T-cell (primary cell): ENCODE measurements at regions not wholly inside any gene's neighbourhood (a gene's known extent, or its start where the extent isn't known, plus 50 kb on each side); places are given as distances from the start of the nearest gene placed in this dataset.

ENCODE experiments used
- ATAC-seq, 4 experiments: fragments of 200-7000 bp in 3 of 4; fragments of 150-1000 bp in 1 of 4; cut with Tn5 transposase; replicated peaks in 1 of 4; 1 replicate in 3 of 4; 2 replicates in 1 of 4; pipeline ENCODE4 v1.10.0; 2021; ENCODE audit warnings: moderate library complexity in 3 of 4, mild to moderate bottlenecking in 2 of 4, moderate number of reproducible peaks in 1 of 4
- CTCF ChIA-PET, 2 donors: fragments of 300-600 bp; sonication (Branson Sonifier 250); formaldehyde crosslinking; loops; one replicate each; lab custom pipeline; 2022; ENCODE audit warnings: antibody characterized with exemption in 2 of 2; lab: Charles Lee
- POLR2A ChIA-PET, 2 donors: fragments of 300-600 bp; sonication (Branson Sonifier 250); formaldehyde crosslinking; loops; one replicate each; lab custom pipeline; 2022; ENCODE audit warnings: antibody characterized with exemption in 2 of 2; lab: Charles Lee
- DNase-seq, 35 experiments: peaks; one replicate each; pipeline versions ENCODE4 v3.0.0 to v3.0.0-alpha.2; 2013 to 2023
- H3K27ac ChIP-seq: one replicate; pipeline ENCODE4 v1.5.1; 2013; ENCODE audit warnings: low read length
- H3K27me3 ChIP-seq, 2 experiments: replicated peaks in 1 of 2; 1 replicate in 1 of 2; 2 replicates in 1 of 2; pipeline versions ENCODE4 v1.6.1 to v1.7.0; 2013; ENCODE audit warnings: low read length in 1 of 2, mixed read lengths in 1 of 2; ENCODE audit not compliant: control insufficient read depth in 2 of 2, insufficient read depth in 2 of 2; ENCODE audit errors: extremely low read depth in 1 of 2
- H3K36me3 ChIP-seq, 2 donors: 1 replicate in 1 of 2; 2 replicates in 1 of 2; pipeline versions ENCODE4 v1.6.1 to v1.7.0; 2013; ENCODE audit warnings: low read length in 1 of 2; ENCODE audit not compliant: control insufficient read depth in 2 of 2, insufficient read depth in 1 of 2; ENCODE audit errors: extremely low read depth in 1 of 2
- H3K4me1 ChIP-seq, 2 experiments: 1 replicate in 1 of 2; 2 replicates in 1 of 2; pipeline versions ENCODE4 v1.6.1 to v1.7.0; 2013; ENCODE audit warnings: low read length in 2 of 2, mixed read lengths in 1 of 2; ENCODE audit not compliant: insufficient read depth in 2 of 2, control insufficient read depth in 1 of 2; ENCODE audit errors: extremely low read depth in 1 of 2
- H3K4me3 ChIP-seq, 2 donors: 1 replicate in 1 of 2; 2 replicates in 1 of 2; pipeline versions ENCODE4 v1.5.1 to v1.7.0; 2013; ENCODE audit warnings: mild to moderate bottlenecking in 2 of 2, low read length in 1 of 2, moderate library complexity in 1 of 2; ENCODE audit not compliant: control insufficient read depth in 1 of 2; ENCODE audit errors: extremely low read depth in 1 of 2
- H3K9me3 ChIP-seq: 2 replicates; pipeline ENCODE4 v1.7.0; 2013
- H3K27ac Mint-ChIP-seq, 2 donors: one replicate each; pipeline ENCODE4 v1.8.0; 2020 to 2021; ENCODE audit warnings: mild to moderate bottlenecking in 2 of 2, mixed read lengths in 2 of 2
- H3K27me3 Mint-ChIP-seq, 2 donors: one replicate each; pipeline ENCODE4 v1.8.0; 2021 to 2022; ENCODE audit warnings: mixed read lengths in 2 of 2
- H3K36me3 Mint-ChIP-seq: one replicate; pipeline ENCODE4 v1.8.0; 2021; ENCODE audit warnings: mixed read lengths
- H3K4me1 Mint-ChIP-seq, 3 donors: one replicate each; pipeline ENCODE4 v1.8.0; 2020 to 2022; ENCODE audit warnings: mixed read lengths in 3 of 3, mild to moderate bottlenecking in 1 of 3
- H3K4me3 Mint-ChIP-seq, 3 donors: one replicate each; pipeline ENCODE4 v1.8.0; 2020 to 2022; ENCODE audit warnings: mild to moderate bottlenecking in 3 of 3, mixed read lengths in 3 of 3, moderate library complexity in 3 of 3
- H3K9me3 Mint-ChIP-seq, 3 donors: one replicate each; pipeline ENCODE4 v1.8.0; 2020 to 2022; ENCODE audit warnings: mixed read lengths in 3 of 3
- WGBS: methylation state at CpG from one replicate; pipeline ENCODE4 v1.1.5; 2013; ENCODE audit warnings: missing lambda C conversion rate; ENCODE audit not compliant: insufficient coverage; 5-methylcytosine and 5-hydroxymethylcytosine counted together

DNA sequence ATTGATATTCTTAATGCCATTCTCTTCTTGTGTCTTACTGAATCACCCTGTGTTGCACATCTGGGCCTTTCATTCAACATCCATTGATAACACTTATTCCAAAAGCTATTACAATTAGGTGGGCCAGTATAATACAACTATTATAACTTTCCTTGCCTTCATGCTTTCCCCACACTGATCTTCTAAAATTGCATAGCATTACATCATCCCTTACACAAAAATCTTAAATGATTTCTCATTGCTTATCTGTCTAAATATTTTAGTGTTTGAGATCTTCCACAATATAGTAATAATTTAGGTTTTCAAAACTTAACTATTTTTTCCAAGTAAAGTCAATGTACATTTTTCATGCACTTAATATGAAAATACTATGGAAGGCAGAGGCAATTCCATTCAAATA is 1634.1 kb downstream of the PLA2G4A start:
- no peaks in the 10 kb centered on the region for H3K36me3 Mint-ChIP-seq
- CTCF ChIA-PET = interaction anchor here in 1 of 2 donors (0.6 kb wide), 1 partner anchor 568 kb away, joined by 4 read pairs; no protein-coding TSS in a partner anchor
- Histone ChIP-seq H3K27me3 (no peaks in the 10 kb centered on the region), H3K27ac (no peak overlapping the region), H3K4me3 (no peak overlapping the region), H3K9me3 (no peaks in the 10 kb centered on the region), H3K36me3 (no peaks in the 10 kb centered on the region), H3K4me1 (no peaks in the 10 kb centered on the region)
- H3K9me3 Mint-ChIP-seq = peaks cover 3 to 8% (median 4%) of the 10 kb centered on the region in 3 donors
- POLR2A ChIA-PET = no interaction called here
- no peak overlapping the region for H3K27ac Mint-ChIP-seq
- no peaks in the 10 kb centered on the region for H3K27me3 Mint-ChIP-seq
- no peak overlapping the region for H3K4me3 Mint-ChIP-seq
- H3K4me1 Mint-ChIP-seq = no peaks in the 10 kb centered on the region
- ATAC-seq = no peak
- no peak for DNase-seq

DNA sequence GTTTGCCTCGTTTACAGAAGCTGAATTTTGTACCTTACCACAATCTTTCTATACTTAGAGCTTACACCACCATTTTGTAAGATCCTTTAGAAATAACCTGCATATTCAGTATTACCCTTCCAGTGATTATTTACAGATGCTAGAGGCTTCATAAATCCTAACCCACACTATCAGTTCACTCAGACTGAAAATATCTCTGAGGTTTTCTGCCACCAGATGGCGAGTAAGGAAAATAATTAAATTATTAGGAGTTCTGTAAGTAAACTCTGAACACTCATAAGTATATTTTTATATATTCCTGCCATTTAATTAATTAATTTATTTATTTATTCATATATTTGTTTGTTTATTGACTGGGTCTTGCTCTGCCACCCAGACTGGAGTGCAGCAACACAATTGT is 1635.2 kb downstream of the PLA2G4A start:
- CTCF ChIA-PET = interaction anchor here in 1 of 2 donors (0.6 kb wide), 1 partner anchor 812 kb away, joined by 4 read pairs; no protein-coding TSS in a partner anchor
- H3K27ac Mint-ChIP-seq = no peak overlapping the region

DNA sequence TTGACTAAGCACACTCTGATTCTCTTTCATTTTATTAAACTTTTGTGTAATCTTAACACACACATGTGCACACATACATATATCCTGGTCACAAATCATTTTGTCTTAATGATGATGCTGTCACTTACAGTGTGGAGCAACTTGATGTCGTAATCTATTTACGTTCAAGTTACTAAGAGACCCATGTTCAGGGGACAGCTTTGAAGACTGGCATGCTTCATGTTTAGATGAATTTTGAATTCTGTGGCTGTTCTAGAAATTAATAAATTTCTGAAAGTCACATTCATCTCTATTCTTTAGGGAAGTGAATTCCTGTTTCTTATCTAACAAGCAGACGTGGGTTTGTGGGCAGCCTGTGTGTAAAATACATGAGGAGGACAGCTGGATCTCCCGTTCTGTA is 1637.8 kb downstream of the PLA2G4A start:
- Histone ChIP-seq H3K36me3 (no peaks in the 10 kb centered on the region), H3K4me1 (no peaks in the 10 kb centered on the region), H3K27me3 (no peaks in the 10 kb centered on the region), H3K27ac (no peak overlapping the region), H3K4me3 (no peak overlapping the region), H3K9me3 (no peaks in the 10 kb centered on the region)
- Mint-ChIP-seq H3K27ac (no peak overlapping the region), H3K4me1 (no peaks in the 10 kb centered on the region), H3K27me3 (no peaks in the 10 kb centered on the region), H3K4me3 (no peak overlapping the region), H3K9me3 (peaks cover 0 to 4% (median 3%) of the 10 kb centered on the region in 3 donors), H3K36me3 (no peaks in the 10 kb centered on the region)
- ATAC-seq (no peak), DNase-seq (no peak)
- CTCF ChIA-PET = no interaction called here
- 0% methylated on average over 1 of the region's 4 CpGs for WGBS
- POLR2A ChIA-PET = no interaction called here

More for the DNA sequence above, 1635.2 kb downstream of the PLA2G4A start:
- POLR2A ChIA-PET = no interaction called here
- Histone ChIP-seq H3K4me3 (no peak overlapping the region), H3K9me3 (no peaks in the 10 kb centered on the region), H3K27ac (no peak overlapping the region), H3K36me3 (no peaks in the 10 kb centered on the region), H3K4me1 (no peaks in the 10 kb centered on the region), H3K27me3 (no peaks in the 10 kb centered on the region)
- Mint-ChIP-seq H3K4me1 (no peaks in the 10 kb centered on the region), H3K4me3 (no peak overlapping the region), H3K9me3 (peaks cover 0 to 8% (median 4%) of the 10 kb centered on the region in 3 donors), H3K27me3 (no peaks in the 10 kb centered on the region), H3K36me3 (no peaks in the 10 kb centered on the region)
- DNase-seq (no peak), ATAC-seq (no peak)
- 29% methylated on average over 1 of the region's 2 CpGs for WGBS

DNA sequence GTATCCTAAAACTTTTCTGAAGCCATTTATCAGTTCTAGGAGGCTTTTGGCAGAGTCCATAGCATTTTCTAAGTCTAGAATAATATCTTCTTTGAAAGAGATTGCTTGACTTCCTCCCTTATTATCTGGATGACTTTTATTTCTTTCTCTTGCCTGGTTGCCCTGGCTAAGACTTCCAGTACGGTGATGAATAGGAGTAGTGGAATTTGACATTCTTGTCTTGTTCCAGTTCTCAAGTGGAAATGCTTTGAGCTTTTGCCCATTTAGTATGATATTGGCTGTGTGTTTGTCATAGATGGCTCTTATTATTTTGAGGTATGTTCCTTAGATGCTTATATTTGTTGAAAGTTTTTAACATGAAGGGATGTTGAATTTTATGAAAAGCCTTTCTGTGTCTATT is 1647.9 kb downstream of the PLA2G4A start:
- no peak for DNase-seq
- H3K4me3 ChIP-seq = no peak overlapping the region
- H3K27me3 Mint-ChIP-seq = no peaks in the 10 kb centered on the region
- H3K27me3 ChIP-seq = no peaks in the 10 kb centered on the region
- no peaks in the 10 kb centered on the region for H3K9me3 ChIP-seq
- H3K27ac Mint-ChIP-seq = no peak overlapping the region
- H3K9me3 Mint-ChIP-seq = peaks cover 12 to 25% (median 25%) of the 10 kb centered on the region in 3 donors
- WGBS = 88% methylated on average over 1 of the region's 1 CpG
- H3K36me3 ChIP-seq = no peaks in the 10 kb centered on the region
- ChIA-PET CTCF (no interaction called here), POLR2A (no interaction called here)
- no peaks in the 10 kb centered on the region for H3K4me1 ChIP-seq
- no peaks in the 10 kb centered on the region for H3K36me3 Mint-ChIP-seq
- ATAC-seq = no peak
- H3K4me3 Mint-ChIP-seq = no peak overlapping the region
- no peak overlapping the region for H3K27ac ChIP-seq
- no peaks in the 10 kb centered on the region for H3K4me1 Mint-ChIP-seq

DNA sequence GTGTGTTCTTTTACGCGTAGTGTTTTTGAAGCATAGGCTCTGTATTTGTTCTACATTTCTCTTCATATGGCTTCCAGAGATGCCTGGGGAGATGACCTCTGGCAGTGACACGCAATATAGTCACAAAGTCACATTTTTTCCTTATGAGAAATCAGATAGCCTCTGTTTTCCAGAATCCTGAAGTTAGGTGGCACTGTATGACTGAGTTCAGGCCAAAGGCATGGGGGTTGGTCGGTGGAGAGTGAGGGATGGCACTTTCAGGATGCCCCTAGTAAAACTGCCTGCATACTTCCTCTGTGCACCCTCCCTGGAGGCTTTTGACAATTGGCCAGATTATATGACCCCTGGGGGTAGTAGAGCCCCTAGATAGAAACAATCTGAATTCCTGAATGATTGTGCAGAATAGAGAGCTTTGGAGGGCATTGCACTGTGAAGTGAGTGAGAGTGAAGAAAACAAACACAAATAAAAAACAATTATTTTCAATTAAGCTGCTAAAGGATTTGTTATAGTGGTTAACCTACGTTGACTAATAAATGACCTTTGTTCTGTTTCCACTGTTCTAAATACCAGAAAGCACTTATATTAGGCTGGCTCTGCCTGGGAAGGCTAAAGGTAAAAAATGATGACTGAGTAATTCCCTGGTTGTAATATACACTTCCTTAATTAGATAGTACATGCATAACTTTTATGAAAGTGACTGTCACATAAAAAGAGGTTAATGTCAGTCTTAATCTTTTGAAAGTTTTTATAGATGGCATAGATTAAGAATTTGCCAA is 1660.8 kb downstream of the PLA2G4A start:
- 50% methylated on average over 1 of the region's 5 CpGs for WGBS
- no peak for ATAC-seq
- POLR2A ChIA-PET = interaction anchor here in 1 of 2 donors (0.6 kb wide), 1 partner anchor 11 kb away, joined by 3 read pairs; no protein-coding TSS in a partner anchor

DNA sequence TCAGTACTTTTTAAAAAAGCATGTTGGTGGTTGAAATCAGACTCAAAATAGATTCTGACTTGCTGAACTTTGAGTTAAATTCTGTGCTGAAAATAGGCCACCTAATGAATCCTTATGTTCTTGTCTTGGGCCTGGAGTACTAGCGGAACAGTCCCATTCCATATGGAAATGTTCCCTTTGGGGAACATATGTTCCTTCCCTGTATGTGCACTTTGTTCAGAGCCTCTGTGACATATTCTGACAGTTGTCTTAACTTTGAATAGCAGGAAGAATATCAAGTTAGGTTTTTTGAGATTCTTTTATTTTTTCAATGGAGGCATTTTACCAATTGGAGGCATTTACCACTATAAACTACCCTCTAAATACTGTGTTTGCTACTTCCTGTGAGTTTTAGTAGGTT is 1667.8 kb downstream of the PLA2G4A start:
- H3K27ac Mint-ChIP-seq = no peak overlapping the region
- no peak overlapping the region for H3K4me3 ChIP-seq
- no peak overlapping the region for H3K27ac ChIP-seq
- no peak for DNase-seq
- no peaks in the 10 kb centered on the region for H3K36me3 Mint-ChIP-seq
- ChIA-PET CTCF (no interaction called here), POLR2A (no interaction called here)
- WGBS = 100% methylated on average over 1 of the region's 1 CpG
- no peaks in the 10 kb centered on the region for H3K36me3 ChIP-seq
- H3K27me3 Mint-ChIP-seq = no peaks in the 10 kb centered on the region
- H3K27me3 ChIP-seq = no peaks in the 10 kb centered on the region
- H3K4me3 Mint-ChIP-seq = no peak overlapping the region
- H3K9me3 Mint-ChIP-seq = peaks cover 13 to 29% (median 23%) of the 10 kb centered on the region in 3 donors
- no peaks in the 10 kb centered on the region for H3K9me3 ChIP-seq
- no peaks in the 10 kb centered on the region for H3K4me1 ChIP-seq
- no peaks in the 10 kb centered on the region for H3K4me1 Mint-ChIP-seq
- ATAC-seq = no peak

More for the DNA sequence above, 1660.8 kb downstream of the PLA2G4A start:
- no peaks in the 10 kb centered on the region for H3K4me1 Mint-ChIP-seq
- H3K4me3 Mint-ChIP-seq = no peak overlapping the region
- no peaks in the 10 kb centered on the region for H3K9me3 ChIP-seq
- CTCF ChIA-PET = no interaction called here
- H3K27ac ChIP-seq = no peak overlapping the region
- no peak overlapping the region for H3K4me3 ChIP-seq
- no peaks in the 10 kb centered on the region for H3K27me3 ChIP-seq
- peaks cover 0 to 8% (median 5%) of the 10 kb centered on the region in 3 donors for H3K9me3 Mint-ChIP-seq
- no peak for DNase-seq
- no peaks in the 10 kb centered on the region for H3K27me3 Mint-ChIP-seq
- H3K4me1 ChIP-seq = no peaks in the 10 kb centered on the region
- H3K36me3 Mint-ChIP-seq = no peaks in the 10 kb centered on the region
- H3K36me3 ChIP-seq = no peaks in the 10 kb centered on the region
- H3K27ac Mint-ChIP-seq = no peak overlapping the region
